HUES6 (cell line): ENCODE measurements at regions not wholly inside any gene's neighbourhood (a gene's known extent, or its start where the extent isn't known, plus 50 kb on each side); places are given as distances from the start of the nearest gene placed in this dataset.

Experiments used
- H3K27ac ChIP-seq: 2 replicates; pipeline ENCODE4 v1.7.0; 2013; ENCODE audit warnings: low read depth, mild to moderate bottlenecking, low read length, inconsistent platforms
- H3K27me3 ChIP-seq: 2 replicates; pipeline ENCODE4 v1.6.1; 2013; ENCODE audit warnings: low read length; ENCODE audit not compliant: control insufficient read depth, insufficient read depth
- H3K36me3 ChIP-seq: 2 replicates; pipeline ENCODE4 v1.6.1; 2013; ENCODE audit warnings: low read length; ENCODE audit not compliant: control insufficient read depth, insufficient read depth
- H3K4me1 ChIP-seq: 2 replicates; pipeline ENCODE4 v1.6.1; 2013; ENCODE audit warnings: low read length; ENCODE audit not compliant: control insufficient read depth, insufficient read depth
- H3K4me3 ChIP-seq: 2 replicates; pipeline ENCODE4 v1.5.1; 2013; ENCODE audit warnings: low read depth, low read length
- H3K9ac ChIP-seq: one replicate; pipeline ENCODE4 v1.6.1; 2013; ENCODE audit warnings: mild to moderate bottlenecking, low read length
- H3K9me3 ChIP-seq: 2 replicates; pipeline ENCODE4 v1.6.1; 2013; ENCODE audit warnings: low read depth, low read length; ENCODE audit not compliant: control insufficient read depth, insufficient read depth

GRCh38 chr1:18056545-18056944 is 51.1 kb upstream of the IGSF21 start:
- no peaks in the 10 kb centered on the region for H3K9me3 ChIP-seq

GRCh38 chr1:18057623-18058022 is 50.0 kb upstream of the IGSF21 start:
- Histone ChIP-seq H3K27ac (no peak overlapping the region), H3K4me3 (no peak overlapping the region), H3K9me3 (no peaks in the 10 kb centered on the region), H3K4me1 (no peaks in the 10 kb centered on the region), H3K36me3 (no peaks in the 10 kb centered on the region), H3K9ac (no peak overlapping the region), H3K27me3 (peaks cover 67% of the 10 kb centered on the region)

More at GRCh38 chr1:18056545-18056944, 51.1 kb upstream of the IGSF21 start:
- Histone ChIP-seq H3K4me1 (no peaks in the 10 kb centered on the region), H3K36me3 (no peaks in the 10 kb centered on the region), H3K27me3 (peaks cover 74% of the 10 kb centered on the region), H3K9ac (no peak overlapping the region), H3K27ac (no peak overlapping the region), H3K4me3 (no peak overlapping the region)
